NAMALWA (cell line): ENCODE measurements at regions not wholly inside any gene's neighbourhood (a gene's known extent, or its start where the extent isn't known, plus 50 kb on each side); places are given as distances from the start of the nearest gene placed in this dataset.

ENCODE experiments used
- DNase-seq: peaks from one replicate; pipeline ENCODE4 v3.0.0-alpha.2; 2015; ENCODE audit warnings: low spot score

- DNase-seq = no peak
Measured at GRCh38 chr6:100944644-100945043, 63.5 kb upstream of the ASCC3 start.

GRCh38 chr6:100946021-100946540 is 65.0 kb upstream of the ASCC3 start:
- DNase-seq = no peak

GRCh38 chr6:100946711-100947110 is 65.6 kb upstream of the ASCC3 start:
- no peak for DNase-seq

DNA sequence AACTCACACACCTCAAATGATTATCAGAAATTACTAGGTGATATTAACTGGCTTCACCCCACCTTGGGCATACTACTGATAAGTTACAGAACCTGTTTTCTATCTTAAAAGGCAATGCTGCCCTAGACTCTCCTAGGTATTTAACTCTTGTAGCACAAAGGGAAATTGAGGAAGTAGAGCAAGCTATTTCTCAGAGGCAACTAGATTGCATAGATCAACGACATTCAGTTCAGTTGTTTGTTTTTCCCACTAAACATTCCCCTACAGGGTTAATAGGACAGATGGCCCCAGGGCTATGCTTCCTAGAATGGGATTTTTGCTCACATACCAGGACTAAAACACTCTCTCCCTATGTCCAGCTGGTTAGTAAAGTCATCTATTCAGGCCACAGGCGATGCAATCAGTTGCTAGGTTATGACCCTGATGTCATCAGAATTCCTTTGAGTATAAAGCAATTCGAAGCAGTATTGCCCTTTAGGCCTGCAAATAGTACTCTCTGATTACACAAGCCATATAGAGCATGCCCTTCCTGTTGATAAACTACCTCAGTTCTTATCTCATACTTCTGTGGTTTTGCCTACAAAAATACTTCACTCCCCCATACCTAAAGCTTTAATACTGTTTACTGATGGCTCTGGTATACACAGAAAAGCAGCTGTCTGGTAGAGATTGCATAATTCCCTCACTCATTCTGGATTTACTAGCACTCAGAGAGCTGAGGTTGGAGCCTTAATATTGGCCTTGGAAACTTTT is 67.4 kb upstream of the ASCC3 start:
- no peak for DNase-seq

DNA sequence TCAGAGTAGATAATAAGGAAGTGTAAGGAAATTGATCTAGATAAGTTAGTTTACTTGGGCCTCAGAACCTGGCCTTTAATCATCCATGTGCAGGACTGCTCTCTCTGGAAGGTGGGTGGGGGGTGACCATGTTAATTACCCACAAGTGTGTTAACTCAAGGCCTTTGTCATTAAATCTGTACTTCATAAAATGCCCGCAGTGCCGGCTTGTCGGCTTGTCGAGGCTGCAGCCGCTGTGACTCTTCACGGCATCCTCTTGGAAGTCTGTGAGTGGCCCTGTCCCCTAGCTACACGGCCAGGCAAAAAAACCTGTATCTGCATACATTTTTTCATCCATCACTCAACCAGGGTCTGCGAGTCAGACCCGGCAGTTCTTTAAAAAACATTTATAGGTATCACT is 70.9 kb upstream of the ASCC3 start:
- DNase-seq = no peak

DNA sequence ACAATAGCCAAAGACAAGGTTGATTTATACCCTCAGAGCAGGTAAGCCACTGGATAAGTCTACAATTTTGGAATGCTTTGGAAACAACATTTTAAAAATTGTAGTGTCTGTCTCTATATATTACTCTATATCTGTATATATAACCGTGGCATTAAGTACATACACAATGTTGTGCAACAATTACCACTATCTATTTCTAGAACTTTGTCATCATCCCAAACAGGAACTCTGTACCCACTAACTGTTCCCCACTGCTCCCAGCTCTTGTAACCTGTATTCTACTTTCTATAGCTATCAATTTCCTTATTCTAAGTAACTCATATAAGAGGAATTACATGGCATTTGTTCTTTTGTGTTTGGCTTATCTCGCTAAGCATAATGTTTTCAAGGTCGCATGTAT is 78.2 kb upstream of the ASCC3 start:
- DNase-seq = no peak

- no peak for DNase-seq
Measured at GRCh38 chr6:100962466-100962865, 81.3 kb upstream of the ASCC3 start.

DNA sequence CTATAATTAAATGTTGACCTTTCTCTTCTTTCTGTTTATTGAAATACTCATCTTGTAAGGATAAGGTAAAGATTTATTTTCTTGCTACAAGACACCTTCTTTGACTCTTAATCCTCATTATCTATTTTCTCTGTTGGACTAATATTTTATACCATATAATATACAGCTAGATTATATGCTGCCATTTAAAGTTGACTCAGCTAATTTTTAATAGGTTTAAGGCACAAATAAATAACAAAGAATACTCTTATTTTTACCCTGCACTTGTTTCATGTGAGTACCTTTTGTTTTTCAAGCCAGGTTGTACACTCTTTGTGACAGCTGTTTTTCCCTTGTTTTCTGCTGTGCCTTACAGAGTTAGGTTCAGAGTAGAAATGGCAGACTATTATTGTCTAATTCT is 83.9 kb upstream of the ASCC3 start:
- DNase-seq = no peak

DNA sequence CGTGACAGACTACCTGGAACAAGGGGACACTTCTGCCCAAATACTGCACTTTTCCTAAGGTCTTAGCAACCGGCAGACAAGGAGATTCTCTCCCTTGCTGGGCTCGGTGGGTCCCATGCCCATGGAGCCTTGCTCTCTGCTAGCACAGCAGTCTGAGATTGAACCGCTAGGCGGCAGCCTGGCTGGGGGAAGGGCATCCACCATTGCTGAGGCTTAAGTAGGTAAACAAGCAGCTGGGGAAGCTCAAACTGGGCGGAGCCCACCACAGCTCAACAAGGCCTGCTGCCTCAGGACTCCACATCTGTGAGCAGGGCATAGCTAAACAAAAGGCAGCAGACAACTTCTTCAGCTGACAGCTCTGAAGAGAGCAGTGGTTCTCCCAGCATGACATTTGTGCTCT is 87.8 kb upstream of the ASCC3 start:
- peak; percentile 15 for DNase-seq

GRCh38 chr6:100979267-100979666 is 98.1 kb upstream of the ASCC3 start:
- DNase-seq = no peak

GRCh38 chr6:100980949-100981348 is 99.8 kb upstream of the ASCC3 start:
- DNase-seq = no peak

DNA sequence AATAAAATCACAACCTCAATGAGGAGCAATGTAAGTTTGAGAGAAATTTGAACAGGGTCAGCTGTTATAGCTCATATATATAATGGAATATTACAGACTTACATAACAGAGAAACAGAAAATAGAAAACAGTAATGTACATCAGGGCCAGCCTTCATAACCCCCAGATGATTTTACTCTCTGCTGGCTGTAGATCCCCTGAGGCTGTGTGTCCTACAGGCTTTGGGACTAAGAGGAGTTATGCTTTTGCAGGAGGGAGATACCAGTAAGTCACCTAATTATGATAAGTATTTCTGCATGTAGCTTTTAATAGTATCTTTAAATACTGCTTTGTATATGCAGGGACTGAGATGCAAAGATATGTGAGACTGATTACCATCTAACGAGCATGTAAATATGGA is 105.8 kb upstream of the ASCC3 start:
- DNase-seq = no peak

DNA sequence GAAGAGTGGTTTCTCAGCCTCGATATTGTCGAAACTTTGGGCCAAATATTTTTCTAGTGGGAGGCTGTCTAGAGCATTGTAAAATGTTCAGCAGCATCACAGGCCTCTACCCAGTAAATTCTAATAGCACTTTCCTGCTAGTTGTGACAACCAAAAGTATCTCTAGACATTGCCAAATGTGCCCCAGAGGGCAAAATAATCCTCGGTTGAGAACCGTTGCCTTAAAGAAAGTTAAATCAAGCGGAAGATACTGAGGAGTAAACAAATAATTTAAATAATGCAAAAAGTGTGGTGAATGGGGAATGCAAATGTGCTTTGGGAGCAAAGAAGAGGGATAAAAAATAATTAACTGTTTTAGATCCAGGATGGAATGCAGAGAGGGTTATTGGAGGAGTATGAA is 106.4 kb upstream of the ASCC3 start:
- DNase-seq = no peak

DNA sequence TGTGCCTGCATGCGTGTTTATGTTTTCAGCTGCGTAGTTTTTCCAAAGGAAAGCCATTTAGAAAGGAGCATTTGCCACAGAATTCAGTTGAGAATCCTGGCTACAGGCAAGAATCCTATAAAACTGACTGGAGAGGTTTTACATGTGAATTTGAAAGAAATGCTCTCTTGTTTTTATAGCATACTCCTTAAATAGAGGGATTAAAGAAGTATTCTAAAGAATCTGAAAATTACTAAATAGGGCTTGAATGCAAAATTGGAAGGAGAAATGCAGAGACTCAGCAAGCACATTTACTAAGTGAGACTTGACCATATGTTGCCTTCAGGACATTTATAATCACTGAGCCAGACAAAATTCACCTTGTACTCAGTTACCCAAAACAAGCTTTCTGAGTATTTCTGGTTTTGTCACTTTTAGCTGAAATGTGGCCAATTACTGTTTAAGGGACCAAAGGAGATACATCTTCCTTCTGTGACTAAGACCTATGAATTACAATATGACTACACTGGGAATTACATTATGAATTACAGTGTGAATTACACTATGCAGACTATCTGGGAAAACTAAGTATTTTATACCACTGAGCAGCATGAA is 107.4 kb upstream of the ASCC3 start:
- no peak for DNase-seq

DNA sequence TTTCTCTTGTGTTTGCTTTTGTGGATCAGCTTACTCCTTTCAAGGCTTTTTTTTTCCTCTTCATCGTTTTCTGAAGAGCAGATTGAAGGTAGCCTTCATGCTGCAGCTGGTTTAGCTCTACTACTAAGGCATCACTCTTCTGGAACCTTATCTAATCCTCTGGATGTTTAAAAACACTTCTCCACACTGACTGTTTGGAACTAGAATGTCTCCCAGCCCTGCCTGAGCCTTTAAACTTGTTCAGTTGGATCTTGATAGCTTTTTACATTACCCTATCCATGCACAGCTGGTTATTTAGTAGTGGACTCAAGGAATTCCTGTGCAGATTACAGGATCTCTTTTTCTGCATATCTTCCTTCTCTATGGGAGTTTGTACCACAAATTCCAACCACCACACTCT is 108.9 kb upstream of the ASCC3 start:
- no peak for DNase-seq

DNA sequence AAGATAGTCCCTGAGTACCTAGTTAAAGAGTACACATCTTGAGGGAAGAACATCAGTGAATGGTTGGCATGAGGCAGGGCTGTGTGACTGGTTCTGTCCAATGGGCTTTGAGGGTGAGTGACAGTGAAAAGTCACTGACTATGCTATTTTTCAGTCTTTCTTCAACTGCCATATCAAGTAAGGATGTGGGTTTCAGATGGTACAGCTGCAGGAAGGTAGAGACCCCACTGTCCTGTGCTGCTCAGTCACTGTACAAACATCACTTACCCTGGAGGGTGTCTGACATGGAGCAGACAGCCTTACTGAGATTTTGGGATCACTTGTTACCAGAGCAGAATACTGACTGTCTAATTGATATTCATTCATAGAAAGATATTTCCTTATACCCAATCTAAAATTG is 115.3 kb upstream of the ASCC3 start:
- DNase-seq = no peak

DNA sequence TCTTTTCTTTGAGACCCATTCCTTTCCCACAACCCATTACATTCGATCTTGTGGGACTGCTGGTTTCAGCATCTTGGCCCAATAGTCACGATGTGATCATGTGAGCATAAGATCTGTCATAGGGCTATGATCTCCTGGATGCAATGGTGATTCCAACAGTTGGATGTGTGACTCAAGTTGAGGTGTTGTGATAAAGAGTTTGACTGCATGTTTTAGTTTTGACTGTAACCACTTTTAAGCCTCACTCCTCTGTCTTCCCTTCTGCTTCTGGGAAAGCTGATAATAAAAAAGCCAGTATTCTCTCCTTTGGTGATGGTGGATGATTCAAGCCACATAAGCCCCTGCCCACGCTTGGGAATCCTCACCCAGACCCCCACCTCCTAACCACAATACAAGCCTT is 117.0 kb upstream of the ASCC3 start:
- no peak for DNase-seq

DNA sequence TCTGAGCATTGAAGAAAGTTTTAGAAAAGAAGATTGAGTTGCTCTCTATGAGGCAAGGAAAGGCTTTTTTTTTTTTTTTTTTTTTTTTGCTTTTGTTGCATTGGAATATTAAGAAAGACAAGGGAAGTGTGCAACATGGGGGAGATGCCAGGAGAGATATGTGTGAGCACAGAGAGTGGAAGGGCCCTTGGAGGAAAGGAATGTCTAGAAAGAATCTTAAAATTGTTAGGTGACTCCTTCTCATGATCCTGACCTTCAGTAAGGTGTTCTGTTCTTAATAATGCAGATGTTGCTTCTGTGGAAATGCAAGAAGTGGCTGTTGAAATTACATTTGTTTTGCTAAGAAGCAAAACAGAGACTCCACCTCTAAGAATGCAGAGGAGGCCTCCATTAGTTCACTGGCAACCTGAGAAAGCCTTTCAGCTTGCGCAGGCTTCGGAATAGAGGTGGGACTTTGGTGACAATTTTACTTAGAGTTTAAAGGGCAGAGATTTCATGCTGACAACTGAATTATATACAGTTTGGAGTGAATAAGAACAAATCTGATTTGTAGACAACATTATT is 118.0 kb upstream of the ASCC3 start:
- no peak for DNase-seq

DNA sequence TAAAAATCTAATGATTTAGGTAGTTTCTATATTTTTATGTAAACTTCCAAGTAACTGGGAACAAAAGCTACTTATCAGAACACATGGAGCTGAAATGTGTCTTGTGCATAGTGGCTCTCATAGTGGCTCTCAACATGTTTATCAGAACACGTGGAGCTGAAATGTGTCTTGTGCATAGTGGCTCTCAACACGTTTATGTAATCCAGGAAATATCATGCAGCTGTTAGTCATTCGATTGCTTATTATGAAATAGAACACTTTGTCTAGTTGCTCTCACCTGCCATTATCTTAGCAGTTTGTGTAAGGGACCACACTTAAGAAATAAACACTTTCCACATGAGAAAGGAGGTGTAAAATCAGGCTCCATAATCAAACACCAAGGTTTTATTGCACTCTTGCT is 119.2 kb upstream of the ASCC3 start:
- DNase-seq = no peak

DNA sequence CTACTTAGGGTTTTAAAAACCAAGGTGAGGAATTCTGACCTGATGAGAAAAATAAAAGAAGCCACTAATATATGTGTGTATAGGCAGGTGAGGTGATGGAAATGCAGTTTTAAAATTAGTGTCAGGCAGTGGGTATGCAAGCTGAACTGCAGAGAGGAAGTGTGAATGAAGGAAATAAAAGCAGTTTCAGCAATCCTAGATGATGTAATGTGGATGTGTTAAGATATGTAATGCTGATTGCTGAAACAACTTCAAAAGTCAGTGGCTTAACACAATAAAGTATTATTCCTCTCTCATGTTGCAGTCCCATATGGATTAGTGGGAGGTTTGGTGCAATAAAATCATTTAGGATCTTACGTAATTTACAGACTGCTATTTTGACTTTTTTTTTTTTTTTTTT is 119.9 kb upstream of the ASCC3 start:
- DNase-seq = no peak

GRCh38 chr6:101001607-101002006 is 120.5 kb upstream of the ASCC3 start:
- DNase-seq = no peak

DNA sequence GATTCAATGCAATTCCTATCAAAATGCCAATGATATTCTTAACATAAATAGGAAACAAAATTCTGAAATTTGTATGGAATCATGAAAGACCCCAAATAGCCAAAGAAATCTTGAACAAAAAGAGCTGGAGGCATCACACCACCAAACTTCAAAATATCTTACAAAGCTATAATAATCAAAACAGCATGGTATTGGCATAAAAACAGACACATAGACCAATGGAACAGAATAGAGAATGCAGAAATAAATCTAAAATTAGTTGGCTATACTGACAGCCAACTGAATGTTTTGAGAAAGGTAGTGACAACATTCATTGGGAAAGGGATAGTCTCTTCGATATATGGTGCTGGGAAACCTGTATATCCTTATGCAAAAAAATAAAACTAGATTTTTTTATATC is 121.9 kb upstream of the ASCC3 start:
- DNase-seq = no peak

- peak; percentile 48 for DNase-seq
Measured at GRCh38 chr6:101011186-101011585, 130.1 kb upstream of the ASCC3 start.
